WERI-Rb-1 (cell line): ENCODE measurements at regions not wholly inside any gene's neighbourhood (a gene's known extent, or its start where the extent isn't known, plus 50 kb on each side); places are given as distances from the start of the nearest gene placed in this dataset.
A peak's percentile ranks its signal among the peaks of the same experiment; 100 is the strongest.

Experiments used
- DNase-seq: peaks from one replicate; pipeline ENCODE4 v3.0.0-alpha.2; 2020
- H3K27ac ChIP-seq: fragments of 250-450 bp; sonication (Bioruptor Pico); 2 replicates; pipeline ENCODE4 v1.5.1; 2020; ENCODE audit warnings: mild to moderate bottlenecking, moderate library complexity
- H3K27me3 ChIP-seq: fragments of 250-450 bp; sonication (Bioruptor Pico); 2 replicates; pipeline ENCODE4 v1.5.1; 2021; ENCODE audit warnings: mild to moderate bottlenecking, low read depth, moderate library complexity; ENCODE audit not compliant: insufficient read depth, severe bottlenecking
- H3K36me3 ChIP-seq: fragments of 250-450 bp; sonication (Bioruptor Pico); 2 replicates; pipeline ENCODE4 v1.5.1; 2020; ENCODE audit warnings: mild to moderate bottlenecking, moderate library complexity
- H3K4me3 ChIP-seq: 2 replicates; pipeline ENCODE4 v1.5.1; 2011; ENCODE audit warnings: low read depth, mild to moderate bottlenecking, control low read depth, low read length
- H3K9me3 ChIP-seq: fragments of 250-450 bp; sonication (Bioruptor Pico); 2 replicates; pipeline ENCODE4 v1.5.1; 2021; ENCODE audit warnings: mild to moderate bottlenecking, moderate library complexity; ENCODE audit not compliant: severe bottlenecking
- CTCF ChIP-seq: IDR thresholded peaks from 2 replicates; pipeline ENCODE4 v1.5.1; 2011; ENCODE audit warnings: low read depth, mild to moderate bottlenecking, control low read depth, inconsistent platforms, low read length

GRCh38 chr2:7988440-7988839 is 693.4 kb upstream of the ID2 start:
- no peak overlapping the region for H3K4me3 ChIP-seq
- no peak overlapping the region for H3K27ac ChIP-seq
- no peak for TF ChIP-seq CTCF
- no peaks in the 10 kb centered on the region for H3K27me3 ChIP-seq
- no peak for DNase-seq
- H3K36me3 ChIP-seq = no peaks in the 10 kb centered on the region
- no peaks in the 10 kb centered on the region for H3K9me3 ChIP-seq

- no peak for TF ChIP-seq CTCF
- Histone ChIP-seq H3K4me3 (no peak overlapping the region), H3K36me3 (no peaks in the 10 kb centered on the region), H3K9me3 (no peaks in the 10 kb centered on the region), H3K27ac (no peak overlapping the region), H3K27me3 (no peaks in the 10 kb centered on the region)
- DNase-seq = no peak
Observed at GRCh38 chr2:7989823-7990222, 692.0 kb upstream of the ID2 start.

- Histone ChIP-seq H3K9me3 (no peaks in the 10 kb centered on the region), H3K36me3 (no peaks in the 10 kb centered on the region), H3K4me3 (no peak overlapping the region), H3K27me3 (no peaks in the 10 kb centered on the region), H3K27ac (no peak overlapping the region)
- TF ChIP-seq CTCF = no peak
- no peak for DNase-seq
Observed at GRCh38 chr2:7992612-7993602, 688.9 kb upstream of the ID2 start.

- Histone ChIP-seq H3K27ac (no peak overlapping the region; the same call in 1 of the 2 replicates), H3K36me3 (no peaks in the 10 kb centered on the region), H3K4me3 (no peak overlapping the region), H3K9me3 (no peaks in the 10 kb centered on the region), H3K27me3 (no peaks in the 10 kb centered on the region)
- TF ChIP-seq CTCF = 0 out of 2 replicates have a peak, but pooled peaks have one; percentile 20
- DNase-seq = peak; percentile 72
Observed at GRCh38 chr2:7994397-7994951, 687.4 kb upstream of the ID2 start.

- DNase-seq = no peak
- Histone ChIP-seq H3K36me3 (no peaks in the 10 kb centered on the region), H3K9me3 (no peaks in the 10 kb centered on the region), H3K4me3 (no peak overlapping the region), H3K27me3 (no peaks in the 10 kb centered on the region), H3K27ac (no peak overlapping the region)
- no peak for TF ChIP-seq CTCF
Observed at GRCh38 chr2:7997279-7997678, 684.6 kb upstream of the ID2 start.
